Astrocyte (in vitro differentiated cells and primary cell): ENCODE measurements at regions not wholly inside any gene's neighbourhood (a gene's known extent, or its start where the extent isn't known, plus 50 kb on each side); places are given as distances from the start of the nearest gene placed in this dataset.

Experiments
- DNase-seq: peaks from one replicate; pipeline ENCODE4 v3.0.0-alpha.2; 2010; ENCODE audit warnings: low read depth
- FAIRE-seq: peaks from 2 replicates; lab custom pipeline; 2011; peaks lifted over from hg19 to GRCh38; lab: Jason Lieb, UNC
- H2AFZ ChIP-seq: 2 replicates; pipeline ENCODE4 v1.6.0; 2012; ENCODE audit warnings: low read depth, low read length, inconsistent platforms
- H3K27ac ChIP-seq: 2 replicates; pipeline ENCODE4 v1.5.1; 2011; ENCODE audit warnings: low read depth, low read length, inconsistent platforms
- H3K27me3 ChIP-seq: 2 replicates; pipeline ENCODE4 v1.6.0; 2011; ENCODE audit warnings: low read length, inconsistent platforms; ENCODE audit not compliant: insufficient read depth
- H3K36me3 ChIP-seq: 2 replicates; pipeline ENCODE4 v1.5.1; 2011; ENCODE audit warnings: low read length, inconsistent platforms; ENCODE audit not compliant: insufficient read depth
- H3K4me1 ChIP-seq: 2 replicates; pipeline ENCODE4 v1.5.1; 2011; ENCODE audit warnings: low read length, inconsistent platforms; ENCODE audit not compliant: insufficient read depth
- H3K4me2 ChIP-seq: 2 replicates; pipeline ENCODE4 v1.6.0; 2012; ENCODE audit warnings: low read length, inconsistent platforms
- H3K4me3 ChIP-seq: 2 replicates; pipeline ENCODE4 v1.5.1; 2011; ENCODE audit warnings: low read depth, mild to moderate bottlenecking, low read length, inconsistent platforms; ENCODE audit not compliant: insufficient read depth
- H3K79me2 ChIP-seq: 2 replicates; pipeline ENCODE4 v1.6.0; 2012; ENCODE audit warnings: mild to moderate bottlenecking, low read length, inconsistent platforms; ENCODE audit not compliant: insufficient read depth
- H3K9ac ChIP-seq: 2 replicates; pipeline ENCODE4 v1.6.0; 2012; ENCODE audit warnings: mild to moderate bottlenecking, low read length, inconsistent platforms
- H3K9me3 ChIP-seq: 2 replicates; pipeline ENCODE4 v1.5.1; 2012; ENCODE audit warnings: low read depth, mild to moderate bottlenecking, low read length, inconsistent platforms; ENCODE audit not compliant: insufficient read depth
- H4K20me1 ChIP-seq: 2 replicates; pipeline ENCODE4 v1.6.0; 2012; ENCODE audit warnings: low read length, inconsistent platforms; ENCODE audit not compliant: insufficient read depth
- H3K27ac Mint-ChIP-seq: one replicate; pipeline ENCODE4 v1.8.0; 2021; ENCODE audit warnings: mild to moderate bottlenecking, mixed read lengths; ENCODE audit not compliant: unreplicated experiment
- H3K27me3 Mint-ChIP-seq: one replicate; pipeline ENCODE4 v1.8.0; 2021; ENCODE audit warnings: low read depth, mixed read lengths; ENCODE audit not compliant: unreplicated experiment
- H3K36me3 Mint-ChIP-seq: one replicate; pipeline ENCODE4 v1.8.0; 2021; ENCODE audit warnings: low read depth, mixed read lengths; ENCODE audit not compliant: unreplicated experiment
- H3K4me1 Mint-ChIP-seq: one replicate; pipeline ENCODE4 v1.8.0; 2021; ENCODE audit warnings: low read depth, mixed read lengths; ENCODE audit not compliant: unreplicated experiment
- H3K4me3 Mint-ChIP-seq: one replicate; pipeline ENCODE4 v1.8.0; 2021; ENCODE audit warnings: mild to moderate bottlenecking, moderate library complexity, mixed read lengths; ENCODE audit not compliant: unreplicated experiment
- H3K9me3 Mint-ChIP-seq: one replicate; pipeline ENCODE4 v1.8.0; 2021; ENCODE audit warnings: mild to moderate bottlenecking, mixed read lengths; ENCODE audit not compliant: unreplicated experiment
- EZH2 ChIP-seq: IDR thresholded peaks from 2 replicates; pipeline ENCODE4 v1.6.1; 2012; ENCODE audit warnings: mild to moderate bottlenecking, low read length, inconsistent platforms; ENCODE audit not compliant: insufficient read depth
- TF ChIP-seq, protein P1 (sequence below): IDR thresholded peaks from 2 replicates; pipeline ENCODE4 v1.5.1; 2011; ENCODE audit warnings: low read depth, mild to moderate bottlenecking, inconsistent platforms, low read length, moderate library complexity; ENCODE audit not compliant: insufficient read depth

DNA sequence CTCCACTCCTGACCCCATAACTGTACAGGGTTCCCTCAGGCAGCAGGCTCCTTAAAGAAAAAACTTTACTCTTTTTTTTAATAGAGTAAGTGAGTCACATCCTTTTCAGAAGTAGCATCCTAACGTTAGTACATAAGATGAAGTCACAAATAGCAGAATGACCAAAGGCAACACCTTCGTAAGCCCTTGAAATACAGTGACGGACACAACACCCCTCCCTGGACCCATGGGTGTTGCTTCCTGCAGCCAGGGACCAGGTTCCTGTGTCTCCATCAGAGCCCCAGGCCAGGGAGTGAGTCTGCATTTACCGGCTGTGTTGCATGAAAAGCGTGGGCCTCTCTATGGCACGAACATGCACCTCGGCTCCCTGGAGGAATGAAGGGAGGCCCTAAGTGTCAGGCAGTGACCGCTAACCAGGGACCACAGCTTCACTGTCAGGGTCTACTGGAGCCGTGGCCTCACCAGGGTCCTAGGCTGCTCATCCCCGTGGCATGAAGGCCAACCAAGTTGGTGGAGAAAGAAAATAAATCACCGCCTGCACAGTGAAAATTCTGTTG, 340.0 kb upstream of the SFSWAP start:
- Mint-ChIP-seq H3K27me3 (peaks cover 23% of the 10 kb centered on the region), H3K4me3 (no peak overlapping the region), H3K27ac (no peak overlapping the region), H3K9me3 (peaks cover 2% of the 10 kb centered on the region), H3K36me3 (no peaks in the 10 kb centered on the region), H3K4me1 (no peaks in the 10 kb centered on the region)
- no peaks in the 10 kb centered on the region for H3K27me3 ChIP-seq
- no peak overlapping the region for H2AFZ ChIP-seq
- no peak overlapping the region for H3K4me3 ChIP-seq
- FAIRE-seq (no peak), DNase-seq (no peak)
- no peak overlapping the region for H3K4me2 ChIP-seq
- H3K27ac ChIP-seq, result no peak overlapping the region
- no peaks in the 10 kb centered on the region for H3K36me3 ChIP-seq
- TF ChIP-seq, protein P1, sequence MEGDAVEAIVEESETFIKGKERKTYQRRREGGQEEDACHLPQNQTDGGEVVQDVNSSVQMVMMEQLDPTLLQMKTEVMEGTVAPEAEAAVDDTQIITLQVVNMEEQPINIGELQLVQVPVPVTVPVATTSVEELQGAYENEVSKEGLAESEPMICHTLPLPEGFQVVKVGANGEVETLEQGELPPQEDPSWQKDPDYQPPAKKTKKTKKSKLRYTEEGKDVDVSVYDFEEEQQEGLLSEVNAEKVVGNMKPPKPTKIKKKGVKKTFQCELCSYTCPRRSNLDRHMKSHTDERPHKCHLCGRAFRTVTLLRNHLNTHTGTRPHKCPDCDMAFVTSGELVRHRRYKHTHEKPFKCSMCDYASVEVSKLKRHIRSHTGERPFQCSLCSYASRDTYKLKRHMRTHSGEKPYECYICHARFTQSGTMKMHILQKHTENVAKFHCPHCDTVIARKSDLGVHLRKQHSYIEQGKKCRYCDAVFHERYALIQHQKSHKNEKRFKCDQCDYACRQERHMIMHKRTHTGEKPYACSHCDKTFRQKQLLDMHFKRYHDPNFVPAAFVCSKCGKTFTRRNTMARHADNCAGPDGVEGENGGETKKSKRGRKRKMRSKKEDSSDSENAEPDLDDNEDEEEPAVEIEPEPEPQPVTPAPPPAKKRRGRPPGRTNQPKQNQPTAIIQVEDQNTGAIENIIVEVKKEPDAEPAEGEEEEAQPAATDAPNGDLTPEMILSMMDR, result no peak
- TF ChIP-seq EZH2, result no peak
- no peaks in the 10 kb centered on the region for H3K79me2 ChIP-seq
- H3K9me3 ChIP-seq, result no peaks in the 10 kb centered on the region
- H4K20me1 ChIP-seq, result no peaks in the 10 kb centered on the region
- H3K9ac ChIP-seq, result no peak overlapping the region
- no peaks in the 10 kb centered on the region for H3K4me1 ChIP-seq

DNA sequence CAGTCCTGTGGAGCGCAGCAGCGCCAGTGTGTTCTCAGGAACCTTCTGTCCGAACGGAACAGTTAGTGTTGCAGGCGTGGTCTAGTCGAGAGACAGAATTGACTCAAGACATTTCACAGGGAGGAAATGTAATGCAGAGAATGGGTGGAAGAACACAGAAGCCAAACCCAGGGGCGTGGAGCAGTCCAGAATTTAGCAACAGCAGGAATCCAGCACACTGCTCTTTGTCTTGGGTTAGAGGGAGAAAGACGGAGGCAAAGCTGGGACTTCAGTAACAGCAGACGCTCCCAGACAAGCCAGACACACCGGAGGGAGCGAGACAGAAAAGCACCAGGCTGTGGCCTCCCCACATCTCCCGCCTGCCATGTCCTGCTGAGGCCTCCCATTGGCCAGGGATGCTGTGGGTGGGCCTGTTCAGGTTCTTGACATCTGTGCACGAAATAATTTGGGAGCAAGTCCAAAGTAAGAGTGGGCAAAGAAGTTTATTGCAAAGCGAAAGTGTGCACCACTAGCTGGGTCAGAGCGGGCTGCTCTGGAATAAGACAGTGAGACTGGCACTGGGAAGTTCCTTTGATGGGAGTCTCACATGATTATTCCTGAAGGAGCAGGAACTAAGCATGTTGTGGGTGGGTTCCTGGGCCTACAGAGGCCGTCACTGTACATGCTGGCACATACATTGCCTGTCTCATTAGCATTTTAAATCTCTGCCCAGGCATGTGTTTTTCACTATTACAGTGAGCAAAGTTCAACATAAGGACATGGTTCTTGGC, 339.3 kb upstream of the SFSWAP start:
- no peak for FAIRE-seq
- Histone ChIP-seq H3K4me3 (no peak overlapping the region), H3K4me1 (no peaks in the 10 kb centered on the region), H4K20me1 (no peaks in the 10 kb centered on the region), H3K27me3 (no peaks in the 10 kb centered on the region), H3K9me3 (no peaks in the 10 kb centered on the region), H2AFZ (no peak overlapping the region), H3K27ac (no peak overlapping the region), H3K79me2 (no peaks in the 10 kb centered on the region), H3K36me3 (no peaks in the 10 kb centered on the region), H3K4me2 (no peak overlapping the region), H3K9ac (no peak overlapping the region)
- H3K27ac Mint-ChIP-seq, result no peak overlapping the region
- TF ChIP-seq EZH2, result no peak
- TF ChIP-seq, protein P1, result no peak
- peaks cover 2% of the 10 kb centered on the region for H3K9me3 Mint-ChIP-seq
- H3K27me3 Mint-ChIP-seq, result peaks cover 21% of the 10 kb centered on the region
- no peak for DNase-seq
- H3K4me1 Mint-ChIP-seq, result no peaks in the 10 kb centered on the region
- no peak overlapping the region for H3K4me3 Mint-ChIP-seq
- no peaks in the 10 kb centered on the region for H3K36me3 Mint-ChIP-seq

DNA sequence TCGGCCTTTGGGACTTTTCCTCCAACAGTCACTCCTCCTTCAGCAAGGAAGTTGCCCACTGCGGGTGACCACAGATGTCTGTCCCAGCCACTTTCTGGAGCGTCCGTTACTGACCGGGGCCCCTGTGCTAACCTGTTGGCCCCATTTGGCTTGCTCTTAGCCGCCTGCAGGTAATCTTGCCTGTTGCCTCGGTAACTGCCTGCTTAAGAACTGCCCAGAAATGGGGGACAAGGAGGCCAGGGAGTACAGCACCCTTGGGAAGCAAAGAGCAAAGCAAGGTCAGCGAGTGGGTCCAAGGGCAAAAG, 338.8 kb upstream of the SFSWAP start:
- H3K36me3 Mint-ChIP-seq, result no peaks in the 10 kb centered on the region

More for the DNA sequence above, 338.8 kb upstream of the SFSWAP start:
- H3K27ac ChIP-seq, result no peak overlapping the region
- no peaks in the 10 kb centered on the region for H4K20me1 ChIP-seq
- TF ChIP-seq EZH2, result no peak
- TF ChIP-seq, protein P1, result no peak
- FAIRE-seq (no peak), DNase-seq (no peak)
- Mint-ChIP-seq H3K27me3 (peaks cover 22% of the 10 kb centered on the region), H3K27ac (no peak overlapping the region), H3K4me3 (no peak overlapping the region), H3K4me1 (no peaks in the 10 kb centered on the region), H3K9me3 (peaks cover 2% of the 10 kb centered on the region)
- H3K36me3 ChIP-seq, result no peaks in the 10 kb centered on the region
- H3K9ac ChIP-seq, result no peak overlapping the region
- H3K27me3 ChIP-seq, result no peaks in the 10 kb centered on the region
- H3K79me2 ChIP-seq, result no peaks in the 10 kb centered on the region
- no peak overlapping the region for H3K4me2 ChIP-seq
- H3K4me1 ChIP-seq, result no peaks in the 10 kb centered on the region
- H3K9me3 ChIP-seq, result no peaks in the 10 kb centered on the region
- no peak overlapping the region for H2AFZ ChIP-seq
- H3K4me3 ChIP-seq, result no peak overlapping the region
